NAMALWA (cell line): ENCODE measurements at regions not wholly inside any gene's neighbourhood (a gene's known extent, or its start where the extent isn't known, plus 50 kb on each side); places are given as distances from the start of the nearest gene placed in this dataset.
A peak's percentile ranks its signal among the peaks of the same experiment; 100 is the strongest.

ENCODE experiments used
- DNase-seq: peaks from one replicate; pipeline ENCODE4 v3.0.0-alpha.2; 2015; ENCODE audit warnings: low spot score

- no peak for DNase-seq
These were observed 1191.8 kb downstream of the ARAP2 start for GRCh38 chr4:35052546-35052945.

DNA sequence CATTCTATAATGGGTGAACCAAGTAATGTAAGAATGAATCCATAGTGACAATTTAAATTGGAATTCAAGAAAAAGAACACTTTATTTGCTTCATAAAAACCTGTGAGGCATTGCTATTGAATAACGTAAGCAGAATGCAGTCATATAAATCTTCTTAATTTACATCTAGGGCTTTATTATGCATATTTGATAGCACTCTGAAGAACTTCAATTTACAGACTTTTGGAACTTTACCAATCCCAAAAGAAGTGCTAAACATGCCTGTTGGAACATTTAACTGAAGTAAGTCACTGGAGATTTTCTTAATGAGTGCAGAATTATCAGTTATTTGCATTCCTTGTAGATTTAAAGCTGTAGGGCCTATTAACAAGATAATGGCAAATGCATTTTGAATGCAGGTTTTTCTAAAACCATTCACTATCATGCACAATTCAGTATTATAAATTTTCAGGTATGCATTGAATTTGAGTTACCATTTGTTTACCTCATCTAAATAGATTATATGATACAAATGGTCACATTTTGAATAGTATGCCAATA lies 1181.2 kb downstream of the ARAP2 start:
- no peak for DNase-seq

- DNase-seq, result no peak
These were observed 1177.9 kb downstream of the ARAP2 start for GRCh38 chr4:35066406-35066805.

GRCh38 chr4:35080799-35081198 lies 1163.5 kb downstream of the ARAP2 start:
- DNase-seq, result no peak

DNA sequence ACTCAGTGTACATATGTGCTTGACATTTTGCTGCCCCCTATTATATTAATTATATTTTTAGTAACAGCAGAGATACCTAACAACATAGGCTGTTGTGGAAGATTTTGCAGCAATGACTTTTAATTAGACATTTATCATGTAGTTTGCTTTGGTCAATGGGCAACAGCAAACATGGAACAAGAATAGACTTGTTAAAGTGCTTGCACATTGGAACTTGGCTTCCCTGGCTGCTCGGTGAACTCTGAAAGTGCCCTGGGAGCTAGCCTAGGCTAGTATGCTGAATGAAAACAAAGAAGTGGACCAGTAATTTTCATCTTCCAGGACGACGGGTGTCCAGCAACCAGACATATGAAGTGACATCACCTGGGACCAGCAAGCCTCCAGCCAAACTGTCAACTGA lies 1157.1 kb downstream of the ARAP2 start:
- no peak for DNase-seq

- DNase-seq, result no peak
These were observed 1143.4 kb downstream of the ARAP2 start for GRCh38 chr4:35100932-35101331.

GRCh38 chr4:35102066-35102465 lies 1142.2 kb downstream of the ARAP2 start:
- no peak for DNase-seq

GRCh38 chr4:35105486-35105885 lies 1138.8 kb downstream of the ARAP2 start:
- DNase-seq, result no peak

GRCh38 chr4:35106091-35106734 lies 1138.1 kb downstream of the ARAP2 start:
- no peak for DNase-seq

- no peak for DNase-seq
These were observed 1120.2 kb downstream of the ARAP2 start for GRCh38 chr4:35124106-35124505.

DNA sequence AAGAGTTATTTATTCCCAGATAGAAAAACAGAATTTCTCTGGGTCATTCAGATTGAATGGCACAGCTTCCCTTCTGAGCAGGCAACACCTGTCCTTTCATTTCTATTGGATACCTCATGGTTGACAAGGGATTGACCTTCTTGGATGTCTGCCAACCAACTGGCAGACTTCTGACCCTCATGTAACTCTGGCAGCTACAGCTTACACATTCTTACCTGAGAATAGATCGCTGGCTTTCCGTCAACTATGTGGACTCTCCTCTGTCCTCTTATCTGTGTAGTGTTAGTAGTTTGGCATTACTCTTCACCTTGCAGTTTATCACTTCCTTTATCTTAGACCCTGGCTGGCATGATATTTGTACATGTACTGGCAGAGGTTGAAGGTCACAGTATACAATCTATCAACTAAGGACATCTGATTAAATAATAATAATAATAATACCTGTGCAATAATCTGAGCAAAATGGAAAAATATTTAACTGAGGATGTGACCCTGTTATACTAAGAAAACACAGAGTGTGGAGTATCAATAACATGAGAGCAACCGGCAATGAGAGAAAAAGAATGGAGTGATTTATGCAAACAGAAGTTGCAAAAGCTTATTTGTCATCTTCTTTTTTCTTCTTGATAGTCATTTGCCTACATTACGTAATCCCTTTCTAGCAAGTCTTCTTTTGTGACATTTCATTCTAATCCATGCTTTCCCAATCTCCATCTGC lies 1118.2 kb downstream of the ARAP2 start:
- no peak for DNase-seq

GRCh38 chr4:35138449-35138848 lies 1105.9 kb downstream of the ARAP2 start:
- no peak for DNase-seq

GRCh38 chr4:35147761-35148160 lies 1096.6 kb downstream of the ARAP2 start:
- DNase-seq, result no peak

DNA sequence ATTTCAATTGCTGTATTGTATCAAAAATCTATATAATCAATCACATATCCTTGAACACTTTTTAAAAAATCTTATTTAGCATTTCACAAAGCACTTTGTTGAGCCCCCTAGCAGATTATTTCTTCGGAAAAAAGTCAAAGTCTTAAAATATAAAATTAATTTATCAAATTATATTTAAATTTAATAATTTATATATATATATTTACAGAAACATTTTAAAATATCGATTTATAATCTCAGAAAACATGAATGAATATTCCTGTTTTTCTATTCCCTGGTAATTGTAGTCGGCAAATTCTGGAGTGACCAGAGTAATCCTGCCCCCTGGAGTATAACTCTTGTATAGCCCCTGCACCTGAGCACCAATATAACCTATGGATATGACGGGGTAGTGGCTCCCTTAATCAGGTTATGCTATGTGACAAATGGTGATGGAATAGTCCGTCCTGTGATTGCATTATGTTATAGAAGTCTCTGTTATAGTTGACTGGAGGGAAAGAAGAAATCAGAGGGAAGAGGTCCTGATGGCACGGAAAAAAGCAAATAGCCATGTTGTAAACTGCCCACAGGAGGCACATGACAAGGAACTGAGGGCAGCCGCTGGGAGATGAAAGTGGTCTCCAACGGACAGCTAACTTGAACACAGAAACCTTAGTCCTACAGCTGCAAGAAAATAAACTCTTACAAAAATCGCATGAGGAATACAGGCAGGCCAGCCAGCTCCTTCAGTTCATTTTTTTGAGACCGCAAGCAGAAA lies 1092.3 kb downstream of the ARAP2 start:
- DNase-seq, result peak; percentile 37

DNA sequence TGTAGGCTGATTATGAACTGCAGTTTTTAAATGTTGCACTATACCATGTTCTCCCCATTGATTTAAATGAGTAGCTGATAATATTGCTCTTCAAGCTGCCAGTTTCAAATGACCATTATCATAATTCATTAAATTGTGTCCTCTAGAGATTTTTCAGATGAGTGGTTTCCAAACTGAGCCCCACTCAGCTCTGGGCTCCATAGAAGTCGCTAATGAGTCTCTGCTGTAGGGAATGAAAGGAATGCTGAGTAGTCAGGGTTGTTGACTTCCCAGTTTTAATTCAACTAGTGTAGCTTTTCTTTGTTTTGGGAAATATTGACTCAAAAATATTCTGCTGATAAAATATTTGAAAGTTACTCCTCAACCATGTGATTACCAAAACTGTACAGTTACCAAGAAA lies 1081.1 kb downstream of the ARAP2 start:
- DNase-seq, result no peak

- no peak for DNase-seq
These were observed 1080.3 kb downstream of the ARAP2 start for GRCh38 chr4:35164063-35164462.

GRCh38 chr4:35166466-35166865 lies 1077.8 kb downstream of the ARAP2 start:
- DNase-seq, result no peak

- no peak for DNase-seq
These were observed 1076.9 kb downstream of the ARAP2 start for GRCh38 chr4:35167385-35167784.

GRCh38 chr4:35175487-35175886 lies 1068.8 kb downstream of the ARAP2 start:
- no peak for DNase-seq

DNA sequence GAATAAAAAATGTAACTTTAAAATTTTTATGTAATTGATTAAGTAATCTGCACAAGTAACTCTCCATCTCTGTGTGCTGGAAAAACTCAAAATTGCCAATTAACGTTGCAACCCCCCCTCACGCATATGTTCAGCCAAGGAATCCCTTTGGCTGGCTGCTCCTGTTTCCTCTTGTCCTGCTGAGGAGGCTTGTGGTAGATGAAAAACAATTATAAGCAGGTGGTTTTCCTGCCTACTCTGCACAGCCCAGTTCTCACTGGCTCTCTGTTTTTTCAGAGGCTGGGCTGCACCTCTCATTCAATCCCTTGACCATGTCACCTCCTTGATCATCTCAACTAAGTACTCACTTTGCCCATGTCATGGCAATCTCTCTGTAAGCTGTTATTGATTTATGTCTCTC lies 1068.4 kb downstream of the ARAP2 start:
- no peak for DNase-seq

- DNase-seq, result no peak
These were observed 1061.9 kb downstream of the ARAP2 start for GRCh38 chr4:35182451-35182850.

- no peak for DNase-seq
These were observed 1054.2 kb downstream of the ARAP2 start for GRCh38 chr4:35189988-35190613.
